ENCODE measurements at regions not wholly inside any gene's neighbourhood (a gene's known extent, or its start where the extent isn't known, plus 50 kb on each side); places are given as distances from the start of the nearest gene placed in this dataset.

- Histone ChIP-seq H3K9me3 (ENCODE audit: low read length) (no peaks in the 10 kb centered on the region), H3K4me1 (ENCODE audit: insufficient read depth, low read length) (peaks cover 2% of the 10 kb centered on the region), H3K4me3 (ENCODE audit: low read length) (no peak overlapping the region), H3K36me3 (ENCODE audit: insufficient read depth, low read length) (no peaks in the 10 kb centered on the region), H2AFZ (ENCODE audit: low read depth, low read length) (no peak overlapping the region), H3K27me3 (ENCODE audit: insufficient read depth, low read length) (peaks cover 36% of the 10 kb centered on the region)
Observed at GRCh38 chr6:44009425-44010321, 117.6 kb downstream of the MRPL14 start.

GRCh38 chr6:44008821-44009370 lies 118.4 kb downstream of the MRPL14 start:
- H3K9me3 ChIP-seq (ENCODE audit: low read length): no peaks in the 10 kb centered on the region
- peaks cover 44% of the 10 kb centered on the region for H3K27me3 ChIP-seq (ENCODE audit: insufficient read depth, low read length)
- no peak overlapping the region for H3K4me3 ChIP-seq (ENCODE audit: low read length)
- H3K36me3 ChIP-seq (ENCODE audit: insufficient read depth, low read length): no peaks in the 10 kb centered on the region
- H2AFZ ChIP-seq (ENCODE audit: low read depth, low read length): no peak overlapping the region
- H3K4me1 ChIP-seq (ENCODE audit: insufficient read depth, low read length): peaks cover 2% of the 10 kb centered on the region

GRCh38 chr6:44007818-44008621 lies 119.2 kb downstream of the MRPL14 start:
- no peak overlapping the region for H3K4me3 ChIP-seq (ENCODE audit: low read length)
- H3K36me3 ChIP-seq (ENCODE audit: insufficient read depth, low read length): no peaks in the 10 kb centered on the region
- H3K9me3 ChIP-seq (ENCODE audit: low read length): no peaks in the 10 kb centered on the region
- H3K27me3 ChIP-seq (ENCODE audit: insufficient read depth, low read length): peaks cover 53% of the 10 kb centered on the region
- H2AFZ ChIP-seq (ENCODE audit: low read depth, low read length): no peak overlapping the region
- H3K4me1 ChIP-seq (ENCODE audit: insufficient read depth, low read length): peaks cover 2% of the 10 kb centered on the region

GRCh38 chr6:44006872-44007303 lies 120.4 kb downstream of the MRPL14 start:
- H3K4me1 ChIP-seq (ENCODE audit: insufficient read depth, low read length): peaks cover 5% of the 10 kb centered on the region
- H3K27me3 ChIP-seq (ENCODE audit: insufficient read depth, low read length): peaks cover 59% of the 10 kb centered on the region
- no peak overlapping the region for H3K4me3 ChIP-seq (ENCODE audit: low read length)
- H3K9me3 ChIP-seq (ENCODE audit: low read length): no peaks in the 10 kb centered on the region
- no peaks in the 10 kb centered on the region for H3K36me3 ChIP-seq (ENCODE audit: insufficient read depth, low read length)
- H2AFZ ChIP-seq (ENCODE audit: low read depth, low read length): no peak overlapping the region

GRCh38 chr6:44006123-44006871 lies 121.0 kb downstream of the MRPL14 start:
- no peak overlapping the region for H2AFZ ChIP-seq (ENCODE audit: low read depth, low read length)
- H3K27me3 ChIP-seq (ENCODE audit: insufficient read depth, low read length): peaks cover 59% of the 10 kb centered on the region
- H3K9me3 ChIP-seq (ENCODE audit: low read length): no peaks in the 10 kb centered on the region
- peaks cover 7% of the 10 kb centered on the region for H3K4me1 ChIP-seq (ENCODE audit: insufficient read depth, low read length)
- no peak overlapping the region for H3K4me3 ChIP-seq (ENCODE audit: low read length)
- no peaks in the 10 kb centered on the region for H3K36me3 ChIP-seq (ENCODE audit: insufficient read depth, low read length)

GRCh38 chr6:44005507-44005903 lies 121.7 kb downstream of the MRPL14 start:
- no peaks in the 10 kb centered on the region for H3K36me3 ChIP-seq (ENCODE audit: insufficient read depth, low read length)
- H3K4me1 ChIP-seq (ENCODE audit: insufficient read depth, low read length): peaks cover 7% of the 10 kb centered on the region
- H2AFZ ChIP-seq (ENCODE audit: low read depth, low read length): no peak overlapping the region
- H3K9me3 ChIP-seq (ENCODE audit: low read length): no peaks in the 10 kb centered on the region
- H3K27me3 ChIP-seq (ENCODE audit: insufficient read depth, low read length): peaks cover 61% of the 10 kb centered on the region
- H3K4me3 ChIP-seq (ENCODE audit: low read length): no peak overlapping the region

- Histone ChIP-seq H3K4me1 (ENCODE audit: insufficient read depth, low read length) (peaks cover 7% of the 10 kb centered on the region), H3K36me3 (ENCODE audit: insufficient read depth, low read length) (no peaks in the 10 kb centered on the region), H2AFZ (ENCODE audit: low read depth, low read length) (no peak overlapping the region), H3K27me3 (ENCODE audit: insufficient read depth, low read length) (peaks cover 59% of the 10 kb centered on the region), H3K4me3 (ENCODE audit: low read length) (no peak overlapping the region), H3K9me3 (ENCODE audit: low read length) (no peaks in the 10 kb centered on the region)
Observed at GRCh38 chr6:44004625-44005506, 122.4 kb downstream of the MRPL14 start.

- H2AFZ ChIP-seq (ENCODE audit: low read depth, low read length): no peak overlapping the region
- H3K9me3 ChIP-seq (ENCODE audit: low read length): no peaks in the 10 kb centered on the region
- H3K4me1 ChIP-seq (ENCODE audit: insufficient read depth, low read length): peaks cover 7% of the 10 kb centered on the region
- H3K4me3 ChIP-seq (ENCODE audit: low read length): no peak overlapping the region
- H3K36me3 ChIP-seq (ENCODE audit: insufficient read depth, low read length): no peaks in the 10 kb centered on the region
- peaks cover 53% of the 10 kb centered on the region for H3K27me3 ChIP-seq (ENCODE audit: insufficient read depth, low read length)
Observed at GRCh38 chr6:44004136-44004535, 123.1 kb downstream of the MRPL14 start.

GRCh38 chr6:44003345-44004061 lies 123.7 kb downstream of the MRPL14 start:
- Histone ChIP-seq H3K9me3 (ENCODE audit: low read length) (no peaks in the 10 kb centered on the region), H2AFZ (ENCODE audit: low read depth, low read length) (peak overlapping the region; percentile 66), H3K27me3 (ENCODE audit: insufficient read depth, low read length) (peaks cover 50% of the 10 kb centered on the region), H3K4me3 (ENCODE audit: low read length) (no peak overlapping the region), H3K4me1 (ENCODE audit: insufficient read depth, low read length) (peaks cover 7% of the 10 kb centered on the region), H3K36me3 (ENCODE audit: insufficient read depth, low read length) (no peaks in the 10 kb centered on the region)

GRCh38 chr6:44002593-44003344 lies 124.5 kb downstream of the MRPL14 start:
- peaks cover 46% of the 10 kb centered on the region for H3K27me3 ChIP-seq (ENCODE audit: insufficient read depth, low read length)
- no peaks in the 10 kb centered on the region for H3K9me3 ChIP-seq (ENCODE audit: low read length)
- peak overlapping the region; percentile 25 for H3K4me3 ChIP-seq (ENCODE audit: low read length)
- peak overlapping the region; percentile 66 for H2AFZ ChIP-seq (ENCODE audit: low read depth, low read length)
- H3K36me3 ChIP-seq (ENCODE audit: insufficient read depth, low read length): no peaks in the 10 kb centered on the region
- H3K4me1 ChIP-seq (ENCODE audit: insufficient read depth, low read length): peaks cover 7% of the 10 kb centered on the region

- Histone ChIP-seq H2AFZ (ENCODE audit: low read depth, low read length) (no peak overlapping the region), H3K27me3 (ENCODE audit: insufficient read depth, low read length) (peaks cover 46% of the 10 kb centered on the region), H3K36me3 (ENCODE audit: insufficient read depth, low read length) (no peaks in the 10 kb centered on the region), H3K4me3 (ENCODE audit: low read length) (peak overlapping the region; percentile 25), H3K9me3 (ENCODE audit: low read length) (no peaks in the 10 kb centered on the region), H3K4me1 (ENCODE audit: insufficient read depth, low read length) (peaks cover 7% of the 10 kb centered on the region)
Observed at GRCh38 chr6:44002067-44002592, 125.1 kb downstream of the MRPL14 start.

All from neuron (in vitro differentiated cells).